Activated CD4-positive, alpha-beta T cell treated with anti-CD3 and anti-CD28 coated beads, Interleukin-10, Interleukin-2, amounts not matched to agents 100 ng/mL and 50 ng/mL, durations not matched to agents 16 hours and 8 hours (primary cell): ENCODE measurements at regions not wholly inside any gene's neighbourhood (a gene's known extent, or its start where the extent isn't known, plus 50 kb on each side); places are given as distances from the start of the nearest gene placed in this dataset.
"Not testable (repeated sequence)": the region's sequence is repeated elsewhere in the genome, so short reads cannot be mapped to it uniquely, and the experiment has no call there.

Experiments used
- DNase-seq: peaks from one replicate; pipeline ENCODE4 v3.0.0-alpha.2; 2020

DNA sequence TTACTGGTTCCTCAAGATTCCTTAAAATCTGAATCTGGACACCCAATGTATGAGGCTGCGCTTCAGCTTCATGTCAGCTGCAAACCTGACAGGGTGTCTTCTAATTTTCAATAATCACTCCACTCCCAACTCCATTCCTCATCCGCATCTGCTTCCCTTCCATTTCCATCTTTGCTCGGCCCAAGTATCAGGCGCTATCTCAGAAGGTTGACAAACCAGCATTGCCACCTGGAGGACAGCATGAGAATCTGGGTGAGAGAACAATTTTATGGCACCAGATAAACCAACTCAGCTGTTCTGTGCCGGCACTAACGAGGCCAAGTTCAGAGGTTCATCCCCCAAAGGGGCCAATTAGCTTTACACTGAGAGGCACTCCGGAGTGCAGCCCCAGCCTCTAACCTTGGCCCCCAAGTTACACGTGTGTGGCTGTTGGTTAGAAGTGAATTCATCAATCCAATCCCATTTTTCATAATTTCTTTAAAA is 79.1 kb upstream of the LMO2 start:
- peak; percentile 19 for DNase-seq

- no peak for DNase-seq
Measured at GRCh38 chr11:33967451-33967850, 75.6 kb upstream of the LMO2 start.

DNA sequence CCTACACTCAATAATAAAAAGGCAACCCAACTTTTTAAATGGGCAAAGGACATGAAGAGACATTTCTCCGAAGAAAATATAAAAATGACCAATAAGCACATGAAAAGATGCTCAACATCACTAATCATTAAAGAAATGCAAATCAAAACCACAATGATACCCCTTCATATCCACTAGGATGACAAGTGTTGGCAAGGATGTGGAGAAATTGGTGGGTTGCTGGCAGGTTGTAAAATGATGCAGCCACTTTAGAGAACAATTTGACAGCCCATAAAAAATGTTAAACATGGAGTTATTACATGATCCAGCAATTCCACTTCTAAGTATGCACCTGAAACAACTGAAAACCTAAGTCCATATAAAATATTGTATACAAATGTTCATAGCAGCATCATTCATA is 73.2 kb upstream of the LMO2 start:
- no peak for DNase-seq

DNA sequence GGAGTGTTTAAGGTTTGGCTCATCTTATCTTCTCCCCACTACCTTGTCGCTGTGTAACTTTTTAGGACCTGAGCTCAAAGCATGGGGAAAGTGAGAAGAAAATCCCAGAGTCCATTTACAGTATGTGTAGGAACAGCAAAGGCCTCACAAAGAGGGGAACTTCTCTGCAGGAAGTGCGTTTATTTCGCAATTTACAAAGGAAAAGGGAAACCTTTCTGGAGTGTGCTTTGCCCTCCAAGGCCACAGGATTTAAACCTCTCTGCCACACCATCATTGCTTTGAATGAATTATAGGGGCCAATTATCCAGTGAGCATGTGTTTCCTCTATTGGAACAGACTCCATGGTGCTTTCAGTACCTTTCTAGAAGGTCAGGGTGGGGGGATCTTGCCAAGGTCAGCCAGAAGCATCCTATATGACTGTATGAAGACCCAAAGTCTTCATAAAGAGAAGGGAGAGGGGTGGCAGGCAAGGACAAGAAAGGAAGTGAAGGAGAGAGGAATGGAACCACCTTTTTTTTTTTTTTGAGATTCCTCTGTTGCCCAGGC is 68.1 kb upstream of the LMO2 start:
- no peak for DNase-seq

DNA sequence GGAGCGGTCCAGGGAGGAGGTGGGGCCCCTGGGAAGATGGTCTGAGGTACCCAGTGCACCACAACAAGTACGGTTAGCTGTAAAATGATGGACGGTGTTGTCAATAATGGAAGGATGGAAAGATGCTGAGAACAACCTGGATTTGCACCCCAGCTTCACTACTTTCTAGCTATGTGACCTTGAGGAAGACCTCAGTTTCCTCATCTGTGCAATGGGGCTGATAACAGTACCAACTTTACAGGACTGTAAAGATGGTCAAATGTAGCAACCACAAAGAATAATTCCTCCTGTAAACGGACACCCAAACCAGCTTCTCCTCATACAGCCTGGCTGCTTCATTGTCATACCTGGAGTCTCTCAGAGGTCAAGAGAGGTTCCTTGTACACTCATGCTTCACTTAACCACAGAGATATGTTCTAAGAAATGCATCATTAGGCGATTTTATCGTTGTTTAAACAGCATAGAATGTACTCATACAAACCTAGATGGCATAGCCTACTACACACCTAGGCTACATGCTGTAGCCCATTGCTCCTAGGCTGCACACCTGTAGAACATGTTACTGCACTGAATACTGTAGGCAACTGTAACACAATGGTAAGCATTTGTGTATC is 65.5 kb upstream of the LMO2 start:
- no peak for DNase-seq

DNA sequence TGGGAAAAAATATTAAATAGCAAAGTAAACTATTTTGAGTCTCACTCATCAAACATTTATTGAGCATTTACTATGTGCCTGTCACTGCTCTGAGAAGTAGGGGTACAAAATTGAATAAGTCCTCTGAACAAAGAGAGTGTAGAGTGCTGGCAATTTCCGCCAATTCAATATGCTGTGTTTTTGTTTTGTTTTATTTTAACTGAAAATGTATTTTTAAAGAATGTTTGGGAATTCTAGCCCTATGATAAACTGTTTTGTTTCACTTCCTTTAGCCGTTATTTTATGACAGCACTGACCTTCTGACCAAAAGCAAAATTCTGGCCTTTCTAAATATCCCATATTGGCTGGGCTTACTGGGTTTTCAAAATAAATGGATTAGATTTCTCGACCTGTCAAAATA is 64.7 kb upstream of the LMO2 start:
- no peak for DNase-seq

GRCh38 chr11:33953289-33953688 is 61.4 kb upstream of the LMO2 start:
- no peak for DNase-seq

DNA sequence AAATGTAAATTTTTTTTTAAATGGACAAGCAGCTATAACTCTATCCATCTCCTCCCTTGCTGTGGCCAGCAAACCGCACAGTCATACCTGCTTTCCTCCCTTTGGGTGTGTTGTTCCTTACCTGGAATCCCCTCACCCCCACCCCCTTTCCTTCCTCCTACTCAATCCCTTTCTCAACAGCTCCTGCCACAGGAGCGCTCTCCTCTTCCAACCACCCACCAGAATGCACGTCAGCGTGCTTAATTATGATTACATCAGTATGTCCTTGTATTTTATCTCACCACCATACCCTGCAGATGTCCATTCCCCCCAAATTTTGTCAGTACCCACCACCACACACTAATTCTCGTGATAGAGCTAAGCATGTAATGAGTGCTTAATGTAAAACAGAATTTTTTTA is 60.9 kb upstream of the LMO2 start:
- no peak for DNase-seq

GRCh38 chr11:33949252-33949913 is 57.5 kb upstream of the LMO2 start:
- no peak for DNase-seq

- no peak for DNase-seq
Measured at GRCh38 chr11:33948494-33948893, 56.6 kb upstream of the LMO2 start.

GRCh38 chr11:33947918-33948317 is 56.0 kb upstream of the LMO2 start:
- DNase-seq: not testable (repeated sequence)

- no peak for DNase-seq
Measured at GRCh38 chr11:33946930-33947329, 55.1 kb upstream of the LMO2 start.

DNA sequence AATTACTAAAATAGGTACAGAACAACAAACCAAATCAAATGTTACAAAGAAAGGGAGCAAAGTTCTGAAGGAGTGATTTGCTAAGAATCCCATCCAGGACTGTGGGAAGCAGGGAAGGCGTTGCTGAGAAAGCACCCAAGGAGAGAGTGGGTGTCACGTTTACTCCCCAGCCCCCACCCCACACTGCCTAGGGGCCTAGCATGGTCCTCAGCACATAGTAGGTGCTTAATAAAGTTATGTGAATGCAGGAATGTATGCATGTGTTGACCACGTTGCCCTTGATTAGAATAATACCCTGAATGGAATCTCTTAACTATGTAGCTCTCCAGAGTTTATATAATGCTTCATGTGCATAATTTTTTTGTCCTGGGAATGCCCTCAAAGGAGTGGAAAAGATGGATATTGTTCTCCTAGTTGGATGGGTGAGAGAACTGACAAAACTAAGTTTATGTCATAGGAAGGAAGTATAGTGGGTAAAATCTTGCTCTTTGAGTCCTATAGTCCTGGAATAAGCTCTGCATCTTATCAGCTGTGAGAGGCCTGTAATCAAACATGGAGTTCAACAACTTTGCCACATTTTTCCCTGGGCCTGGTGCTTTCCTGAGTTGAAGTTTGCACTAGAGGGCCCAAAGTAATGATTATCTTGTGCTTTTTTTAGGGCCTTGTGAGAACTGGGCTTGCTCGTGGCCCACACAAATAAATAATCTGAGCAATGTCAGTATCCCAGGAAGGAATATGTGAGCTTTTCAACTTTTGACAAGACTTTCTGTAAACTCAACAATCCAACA is 53.8 kb upstream of the LMO2 start:
- DNase-seq: no peak

DNA sequence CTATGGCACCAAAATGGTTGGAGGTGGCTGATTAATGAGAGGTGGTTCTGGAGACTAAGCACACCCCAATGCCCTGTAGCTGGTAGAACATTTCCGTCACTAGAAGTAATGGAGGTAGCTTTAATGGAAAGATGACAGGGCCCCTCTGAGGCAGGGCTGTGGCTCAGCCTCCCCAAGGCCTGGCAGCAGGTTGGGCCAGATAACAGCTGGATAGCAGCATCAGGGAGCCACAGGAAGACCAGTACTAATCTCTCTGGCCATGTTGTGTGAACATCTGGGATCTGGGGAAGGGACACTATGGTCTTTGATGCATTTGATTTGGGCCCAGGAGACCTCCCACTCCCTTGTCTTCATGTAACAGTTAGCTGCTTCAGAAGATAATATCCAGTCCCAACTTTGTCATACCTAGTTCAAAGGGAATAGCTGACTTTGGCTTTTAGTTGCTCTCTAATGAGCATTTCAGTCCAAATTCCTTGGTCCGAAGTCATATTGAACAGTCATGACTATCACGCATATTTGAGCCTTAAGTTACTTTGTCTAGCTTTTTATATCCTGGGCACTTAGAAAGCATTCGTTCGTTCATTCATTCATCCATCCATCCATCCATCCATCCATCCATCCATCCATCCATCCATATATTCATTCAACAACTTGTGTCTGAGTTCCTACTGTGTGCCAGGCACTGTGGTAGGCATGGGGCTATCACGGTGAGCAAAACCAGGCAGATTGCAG is 53.0 kb upstream of the LMO2 start:
- DNase-seq: no peak

- no peak for DNase-seq
Measured at GRCh38 chr11:33944345-33944692, 52.4 kb upstream of the LMO2 start.

DNA sequence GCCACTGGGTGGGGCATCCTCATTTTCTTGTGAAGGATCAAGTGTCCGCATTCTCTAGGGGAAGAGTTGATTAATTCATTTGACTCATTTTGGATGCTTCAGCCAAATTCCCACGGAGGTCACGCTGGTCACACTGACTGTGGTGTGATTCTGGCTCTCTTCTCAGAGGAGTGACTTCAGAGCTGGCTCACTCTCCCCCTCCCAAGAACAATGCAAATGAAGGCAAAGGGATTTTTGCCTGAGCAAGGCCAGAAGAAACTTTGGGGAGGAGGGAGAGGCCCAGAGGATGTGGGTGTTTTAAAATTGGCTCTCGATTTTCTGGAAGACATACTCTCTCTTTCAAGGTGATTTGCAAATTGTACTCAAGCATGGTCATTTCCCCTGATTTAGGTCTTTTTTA is 51.1 kb upstream of the LMO2 start:
- DNase-seq: no peak

GRCh38 chr11:33941637-33942160 is 49.8 kb upstream of the LMO2 start:
- no peak for DNase-seq
